H1 (cell line): ENCODE measurements at regions not wholly inside any gene's neighbourhood (a gene's known extent, or its start where the extent isn't known, plus 50 kb on each side); places are given as distances from the start of the nearest gene placed in this dataset.

Experiments used
- CTCF ChIA-PET: fragments of 300-600 bp; sonication (Branson Sonifier 250); formaldehyde crosslinking; loops from one replicate; lab custom pipeline; 2021; ENCODE audit not compliant: partially characterized antibody; lab: Charles Lee
- POLR2A ChIA-PET: fragments of 300-600 bp; sonication (Branson Sonifier 250); formaldehyde crosslinking; loops from one replicate; lab custom pipeline; 2021; ENCODE audit warnings: inconsistent platforms; ENCODE audit not compliant: partially characterized antibody; lab: Charles Lee
- DNase-seq, 2 experiments: peaks; one replicate each; pipeline versions ENCODE4 v3.0.0 to v3.0.0-alpha.2; 2010 to 2022; ENCODE audit warnings: low spot score in 2 of 2, low read depth in 1 of 2, mixed read lengths in 1 of 2
- FAIRE-seq: peaks from 2 replicates; lab custom pipeline; 2011; peaks lifted over from hg19 to GRCh38; lab: Jason Lieb, UNC
- H2AFZ ChIP-seq: 2 replicates; pipeline ENCODE4 v1.8.1; 2012; ENCODE audit warnings: low read length, inconsistent platforms
- H2AK5ac ChIP-seq: 2 replicates; pipeline ENCODE4 v1.6.1; 2013; ENCODE audit warnings: low read depth, low read length
- H2BK120ac ChIP-seq: replicated peaks from 2 replicates; pipeline ENCODE3; 2013; ENCODE audit warnings: low read depth, low read length, inconsistent platforms
- H2BK12ac ChIP-seq: 2 replicates; pipeline ENCODE4 v1.6.1; 2013; ENCODE audit warnings: low read depth, low read length
- H2BK15ac ChIP-seq: 2 replicates; pipeline ENCODE4 v1.6.1; 2013; ENCODE audit warnings: low read length
- H2BK20ac ChIP-seq: 2 replicates; pipeline ENCODE4 v1.6.1; 2013; ENCODE audit warnings: low read length
- H2BK5ac ChIP-seq: 2 replicates; pipeline ENCODE4 v1.6.1; 2013; ENCODE audit warnings: low read depth, low read length
- H3K14ac ChIP-seq: 2 replicates; pipeline ENCODE4 v1.6.1; 2013; ENCODE audit warnings: inconsistent platforms; ENCODE audit not compliant: insufficient read length
- H3K18ac ChIP-seq: 2 replicates; pipeline ENCODE4 v1.6.1; 2013; ENCODE audit warnings: low read length; ENCODE audit errors: extremely low read depth
- H3K23ac ChIP-seq: 2 replicates; pipeline ENCODE4 v1.6.1; 2013; ENCODE audit warnings: inconsistent platforms; ENCODE audit not compliant: insufficient read length
- H3K23me2 ChIP-seq: 2 replicates; pipeline ENCODE4 v1.6.1; 2013; ENCODE audit warnings: low read depth, low read length
- H3K27ac ChIP-seq: 2 replicates; pipeline ENCODE4 v1.6.1; 2011; ENCODE audit warnings: low read depth, low read length, inconsistent platforms
- H3K27me3 ChIP-seq, 4 experiments: replicated peaks in 1 of 4; 1 replicate in 1 of 4; 2 replicates in 3 of 4; pipeline versions ENCODE4 v1.6.1 to v1.8.1; 2011 to 2013; ENCODE audit warnings: low read length in 3 of 4, mild to moderate bottlenecking in 3 of 4, inconsistent platforms in 2 of 4, mixed read lengths in 2 of 4, moderate library complexity in 1 of 4; ENCODE audit not compliant: control insufficient read depth in 3 of 4, insufficient read depth in 3 of 4; ENCODE audit errors: extremely low read depth in 1 of 4
- H3K36me3 ChIP-seq, 4 experiments: 2 replicates each; pipeline versions ENCODE4 v1.6.1 to v1.8.1; 2011 to 2013; ENCODE audit warnings: mild to moderate bottlenecking in 4 of 4, low read length in 3 of 4, moderate library complexity in 2 of 4, control low read depth in 1 of 4, inconsistent platforms in 1 of 4; ENCODE audit not compliant: insufficient read depth in 4 of 4, control insufficient read depth in 2 of 4
- H3K4ac ChIP-seq: replicated peaks from 2 replicates; pipeline ENCODE3; 2013; ENCODE audit warnings: low read length, low read depth, mixed read lengths, inconsistent platforms; ENCODE audit not compliant: insufficient read length
- H3K4me1 ChIP-seq, 4 experiments: replicated peaks in 1 of 4; 1 replicate in 1 of 4; 2 replicates in 3 of 4; pipeline versions ENCODE4 v1.6.1 to v1.8.1; 2011 to 2013; ENCODE audit warnings: low read length in 3 of 4, inconsistent platforms in 2 of 4, mixed read lengths in 1 of 4; ENCODE audit not compliant: insufficient read depth in 4 of 4, control insufficient read depth in 3 of 4
- H3K4me2 ChIP-seq, 2 experiments: 2 replicates each; pipeline versions ENCODE4 v1.6.1 to v1.8.1; 2011 to 2013; ENCODE audit warnings: low read depth in 2 of 2, low read length in 2 of 2, control low read depth in 1 of 2, inconsistent platforms in 1 of 2, mild to moderate bottlenecking in 1 of 2; ENCODE audit not compliant: insufficient read depth in 1 of 2
- H3K4me3 ChIP-seq, 4 experiments: fragments of 200-600, 300-600 bp in 1 of 4; sonication (generic), shearing (Covaris generic), sonication (Bioruptor Twin) in 1 of 4; 2 replicates each; pipeline versions ENCODE4 v1.5.1 to v1.8.1; 2011 to 2016; ENCODE audit warnings: low read length in 4 of 4, low read depth in 3 of 4, control low read depth in 2 of 4, inconsistent platforms in 2 of 4, mild to moderate bottlenecking in 2 of 4, mixed read lengths in 1 of 4, moderate library complexity in 1 of 4; ENCODE audit not compliant: insufficient read depth in 2 of 4; ENCODE audit errors: extremely low read depth in 1 of 4
- H3K56ac ChIP-seq: replicated peaks from 2 replicates; pipeline ENCODE3; 2013; ENCODE audit warnings: low read depth, mild to moderate bottlenecking, mixed read lengths, low read length, inconsistent platforms; ENCODE audit not compliant: insufficient read length
- H3K79me1 ChIP-seq: 2 replicates; pipeline ENCODE4 v1.6.1; 2013; ENCODE audit warnings: low read depth, low read length, control low read depth
- H3K79me2 ChIP-seq, 2 experiments: 2 replicates each; pipeline versions ENCODE4 v1.6.1 to v1.8.1; 2012 to 2013; ENCODE audit warnings: low read length in 2 of 2, mild to moderate bottlenecking in 2 of 2, inconsistent platforms in 1 of 2; ENCODE audit not compliant: insufficient read depth in 2 of 2, control insufficient read depth in 1 of 2
- H3K9ac ChIP-seq, 4 experiments: replicated peaks in 1 of 4; 1 replicate in 1 of 4; 2 replicates in 3 of 4; pipeline versions ENCODE4 v1.6.1 to v1.8.1; 2011 to 2013; ENCODE audit warnings: low read depth in 3 of 4, low read length in 3 of 4, control low read depth in 2 of 4, mild to moderate bottlenecking in 2 of 4, moderate library complexity in 2 of 4, inconsistent platforms in 1 of 4; ENCODE audit errors: extremely low read depth in 1 of 4
- H3K9me3 ChIP-seq, 2 experiments: 2 replicates each; pipeline versions ENCODE4 v1.6.1 to v1.8.1; 2012 to 2013; ENCODE audit warnings: mild to moderate bottlenecking in 2 of 2, moderate library complexity in 2 of 2, control low read depth in 1 of 2, inconsistent platforms in 1 of 2, low read depth in 1 of 2, low read length in 1 of 2, mixed read lengths in 1 of 2; ENCODE audit not compliant: insufficient read depth in 2 of 2
- H4K20me1 ChIP-seq, 2 experiments: replicated peaks in 1 of 2; 2 replicates each; pipeline versions ENCODE3 to v1.8.1; 2011 to 2013; ENCODE audit warnings: inconsistent platforms in 2 of 2, low read length in 2 of 2, mild to moderate bottlenecking in 1 of 2; ENCODE audit not compliant: insufficient read depth in 2 of 2, control insufficient read depth in 1 of 2
- H4K5ac ChIP-seq: 2 replicates; pipeline ENCODE4 v1.6.1; 2013; ENCODE audit warnings: low read length, low read depth, mixed read lengths, inconsistent platforms; ENCODE audit not compliant: insufficient read length
- H4K8ac ChIP-seq: 2 replicates; pipeline ENCODE4 v1.8.0; 2013; ENCODE audit warnings: mild to moderate bottlenecking, moderate library complexity, low read length, inconsistent platforms; ENCODE audit not compliant: insufficient read depth; ENCODE audit errors: extremely low read depth
- H4K91ac ChIP-seq: replicated peaks from 2 replicates; pipeline ENCODE3; 2013; ENCODE audit warnings: low read length, mixed read lengths, inconsistent platforms; ENCODE audit not compliant: insufficient read length
- BACH1 ChIP-seq: IDR thresholded peaks from 2 replicates; pipeline ENCODE4 v1.6.1; 2012; ENCODE audit warnings: low read length, improper control_type of control experiment
- CHD1 ChIP-seq: IDR thresholded peaks from 2 replicates; pipeline ENCODE4 v1.6.1; 2012; ENCODE audit warnings: low read depth, low read length, improper control_type of control experiment
- CTCF ChIP-seq, 3 experiments: IDR thresholded peaks; 1 replicate in 2 of 3; 2 replicates in 1 of 3; pipeline versions ENCODE4 v1.5.1 to v1.6.1; 2011; ENCODE audit warnings: low read length in 3 of 3, mild to moderate bottlenecking in 3 of 3, inconsistent platforms in 2 of 3, low read depth in 1 of 3, moderate library complexity in 1 of 3; ENCODE audit not compliant: insufficient read depth in 1 of 3; ENCODE audit errors: control extremely low read depth in 1 of 3
- FOSL1 ChIP-seq: IDR thresholded peaks from 2 replicates; pipeline ENCODE4 v1.6.1; 2011; ENCODE audit warnings: mild to moderate bottlenecking, low read depth, low read length, moderate library complexity; ENCODE audit not compliant: insufficient read depth
- MAFK ChIP-seq: IDR thresholded peaks from 2 replicates; pipeline ENCODE4 v1.6.1; 2012; ENCODE audit warnings: low read depth, mild to moderate bottlenecking, improper control_type of control experiment, low read length
- MAX ChIP-seq: IDR thresholded peaks from 2 replicates; pipeline ENCODE4 v1.6.1; 2012; ENCODE audit warnings: inconsistent platforms
- RBBP5 ChIP-seq: IDR thresholded peaks from 2 replicates; pipeline ENCODE4 v1.7.1; 2012; ENCODE audit warnings: low read depth, mild to moderate bottlenecking, inconsistent platforms, low read length, moderate library complexity, borderline replicate concordance
- RFX5 ChIP-seq: IDR thresholded peaks from 2 replicates; pipeline ENCODE4 v1.6.1; 2011; ENCODE audit warnings: low read depth, low read length, improper control_type of control experiment, borderline replicate concordance
- RXRA ChIP-seq: IDR thresholded peaks from 2 replicates; pipeline ENCODE4 v1.6.1; 2011; ENCODE audit warnings: low read depth, mild to moderate bottlenecking, low read length, moderate library complexity; ENCODE audit not compliant: insufficient read depth
- SP2 ChIP-seq: IDR thresholded peaks from 2 replicates; pipeline ENCODE4 v1.6.1; 2012; ENCODE audit warnings: mild to moderate bottlenecking, low read length, inconsistent platforms
- TAF7 ChIP-seq: optimal IDR thresholded peaks from 2 replicates; pipeline ENCODE3; 2011; ENCODE audit warnings: low read depth, mild to moderate bottlenecking, inconsistent platforms, low read length, moderate library complexity, borderline replicate concordance
- TEAD4 ChIP-seq: IDR thresholded peaks from 2 replicates; pipeline ENCODE4 v1.6.1; 2012; ENCODE audit warnings: low read depth, low read length, inconsistent platforms, mixed read lengths
- WGBS, 2 experiments: shearing (Covaris generic) in 1 of 2; methylation state at CpG; one replicate each; pipeline versions ENCODE4 v1.1.6 to v1.1.7; 2013 to 2015; ENCODE audit warnings: low lambda C conversion rate in 2 of 2, mixed read lengths in 2 of 2, inconsistent platforms in 1 of 2, low coverage in 1 of 2, missing lambda C conversion rate in 1 of 2; ENCODE audit not compliant: insufficient replicate concordance in 2 of 2, insufficient coverage in 1 of 2, insufficient read length in 1 of 2; ENCODE audit errors: extremely low coverage in 1 of 2, missing lambda C conversion rate in 1 of 2; 5-methylcytosine and 5-hydroxymethylcytosine counted together

GRCh38 chr11:91996526-91996925 lies 228.1 kb upstream of the FAT3 start:
- POLR2A ChIA-PET: no interaction called here
- no peak for TF ChIP-seq MAX
- no peak for TF ChIP-seq BACH1
- TF ChIP-seq RFX5: no peak
- no peak for TF ChIP-seq RXRA
- no peak for TF ChIP-seq TEAD4
- TF ChIP-seq TAF7: no peak
- no peak for TF ChIP-seq SP2
- no peak for TF ChIP-seq CHD1
- TF ChIP-seq MAFK: no peak
- TF ChIP-seq FOSL1: no peak
- TF ChIP-seq RBBP5: no peak
- no peak for TF ChIP-seq CTCF (IDR thresholded peaks at IDR 0.05; ENCODE audit: control extremely low read depth in 1 of 3, insufficient read depth in 1 of 3, low read depth in 1 of 3, low read length in 3 of 3)

More at GRCh38 chr11:91996526-91996925, 228.1 kb upstream of the FAT3 start:
- Histone ChIP-seq H3K14ac (no peak overlapping the region), H3K18ac (no peak overlapping the region), H3K79me1 (no peaks in the 10 kb centered on the region), H2BK20ac (no peak overlapping the region), H3K79me2 (no peaks in the 10 kb centered on the region), H3K27me3 (no peaks in the 10 kb centered on the region), H3K4me2 (no peak overlapping the region), H3K36me3 (no peaks in the 10 kb centered on the region), H4K91ac (no peak overlapping the region), H4K8ac (no peak overlapping the region), H3K9ac (no peak overlapping the region), H3K4me1 (no peaks in the 10 kb centered on the region), H2AFZ (no peak overlapping the region), H2AK5ac (no peak overlapping the region), H3K23ac (no peak overlapping the region), H3K27ac (no peak overlapping the region), H3K4me3 (no peak overlapping the region), H2BK5ac (no peak overlapping the region), H3K4ac (no peak overlapping the region), H4K20me1 (no peaks in the 10 kb centered on the region), H4K5ac (no peak overlapping the region), H2BK12ac (no peak overlapping the region), H3K9me3 (no peaks in the 10 kb centered on the region), H2BK120ac (no peak overlapping the region), H3K23me2 (no peaks in the 10 kb centered on the region), H2BK15ac (no peak overlapping the region), H3K56ac (no peak overlapping the region)
- WGBS, 2 experiments: 87% methylated on average over 1 of the region's 1 CpG; no CpG with 5 or more reads in 1 of the 2 experiments
- no peak for FAIRE-seq
- CTCF ChIA-PET: no interaction called here
- no peak for DNase-seq
